HL-60 (cell line): ENCODE measurements at regions not wholly inside any gene's neighbourhood (a gene's known extent, or its start where the extent isn't known, plus 50 kb on each side); places are given as distances from the start of the nearest gene placed in this dataset.

Source experiments
- DNase-seq, 2 experiments: peaks; one replicate each; pipeline ENCODE4 v3.0.0-alpha.2; 2010 to 2020; ENCODE audit warnings: low read depth in 1 of 2, low spot score in 1 of 2
- H3K27ac ChIP-seq: fragments of 250-450 bp; sonication (Bioruptor Pico); replicated peaks from 2 replicates; pipeline ENCODE4 v1.5.1; 2020; ENCODE audit warnings: mild to moderate bottlenecking, moderate library complexity
- H3K27me3 ChIP-seq: fragments of 250-450 bp; sonication (Bioruptor Pico); 2 replicates; pipeline ENCODE4 v1.5.1; 2021; ENCODE audit warnings: mild to moderate bottlenecking, moderate library complexity; ENCODE audit not compliant: insufficient read depth, poor library complexity, severe bottlenecking
- H3K4me3 ChIP-seq: replicated peaks from 2 replicates; pipeline ENCODE4 v1.5.1; 2011; ENCODE audit warnings: mild to moderate bottlenecking, control low read depth, low read length; ENCODE audit not compliant: insufficient read depth
- CTCF ChIP-seq: IDR thresholded peaks from one replicate; pipeline ENCODE4 v1.5.1; 2011; ENCODE audit warnings: low read length, control low read depth, inconsistent platforms; ENCODE audit not compliant: insufficient read depth
- GABPA ChIP-seq: IDR thresholded peaks from 2 replicates; pipeline ENCODE4 v1.6.1; 2012; ENCODE audit warnings: low read depth
- POLR2AphosphoS5 ChIP-seq: IDR thresholded peaks from 2 replicates; pipeline ENCODE4 v1.6.1; 2012; ENCODE audit warnings: low read depth
- REST ChIP-seq: IDR thresholded peaks from 2 replicates; pipeline ENCODE4 v1.6.1; 2012; ENCODE audit warnings: low read depth; ENCODE audit not compliant: insufficient replicate concordance
- SPI1 ChIP-seq: IDR thresholded peaks from 2 replicates; pipeline ENCODE4 v1.6.1; 2012; ENCODE audit warnings: low read depth, mild to moderate bottlenecking, borderline replicate concordance

GRCh38 chrX:65883556-65883955 is 156.3 kb downstream of the VSIG4 start:
- Histone ChIP-seq H3K4me3 (no peak overlapping the region), H3K27me3 (no peaks in the 10 kb centered on the region), H3K27ac (no peak overlapping the region)
- TF ChIP-seq REST = no peak
- no peak for TF ChIP-seq CTCF
- no peak for TF ChIP-seq SPI1
- TF ChIP-seq GABPA = no peak
- TF ChIP-seq POLR2AphosphoS5 = no peak
- no peak for DNase-seq

- H3K4me3 ChIP-seq = no peak overlapping the region
- no peak for DNase-seq
- no peak for TF ChIP-seq CTCF
- H3K27me3 ChIP-seq = no peaks in the 10 kb centered on the region
- H3K27ac ChIP-seq = no peak overlapping the region
These were observed 159.7 kb downstream of the VSIG4 start for GRCh38 chrX:65879977-65880799.

- H3K27me3 ChIP-seq = no peaks in the 10 kb centered on the region
- H3K4me3 ChIP-seq = no peak overlapping the region
- TF ChIP-seq SPI1 = no peak
- no peak for TF ChIP-seq REST
- no peak for TF ChIP-seq CTCF
- TF ChIP-seq POLR2AphosphoS5 = no peak
- no peak for TF ChIP-seq GABPA
- no peak for DNase-seq
- no peak overlapping the region for H3K27ac ChIP-seq
These were observed 161.4 kb downstream of the VSIG4 start for GRCh38 chrX:65878456-65878855.

GRCh38 chrX:65877953-65878352 is 161.9 kb downstream of the VSIG4 start:
- no peak overlapping the region for H3K4me3 ChIP-seq

More at GRCh38 chrX:65877953-65878352, 161.9 kb downstream of the VSIG4 start:
- TF ChIP-seq REST (no peak), SPI1 (no peak), CTCF (no peak), GABPA (no peak), POLR2AphosphoS5 (no peak)
- Histone ChIP-seq H3K27me3 (no peaks in the 10 kb centered on the region), H3K27ac (no peak overlapping the region)
- no peak for DNase-seq
